ENCODE measurements at regions not wholly inside any gene's neighbourhood (a gene's known extent, or its start where the extent isn't known, plus 50 kb on each side); places are given as distances from the start of the nearest gene placed in this dataset.

- in situ Hi-C loops (cut with MboI; ENCODE audit: low pct_unique_long_range_greater_than_20kb, low sequenced_read_pairs, unreplicated experiment) = no loop called here
- no peak for DNase-seq (ENCODE audit: low spot score)
- TF ChIP-seq CTCF (IDR thresholded peaks at IDR 0.05; ENCODE audit: extremely low read depth, insufficient read depth, missing control alignments) = no peak
Measured at GRCh38 chr3:77976079-77976478, 936.2 kb downstream of the ROBO2 start.

GRCh38 chr3:78003090-78003489 is 963.2 kb downstream of the ROBO2 start:
- TF ChIP-seq CTCF (IDR thresholded peaks at IDR 0.05; ENCODE audit: extremely low read depth, insufficient read depth, missing control alignments) = no peak
- in situ Hi-C loops (cut with MboI; ENCODE audit: low pct_unique_long_range_greater_than_20kb, low sequenced_read_pairs, unreplicated experiment) = no loop called here
- DNase-seq (ENCODE audit: low spot score) = no peak

- TF ChIP-seq CTCF (IDR thresholded peaks at IDR 0.05; ENCODE audit: extremely low read depth, insufficient read depth, missing control alignments) = no peak
- no peak for DNase-seq (ENCODE audit: low spot score)
- in situ Hi-C loops (cut with MboI; ENCODE audit: low pct_unique_long_range_greater_than_20kb, low sequenced_read_pairs, unreplicated experiment) = no loop called here
Measured at GRCh38 chr3:78004571-78004970, 964.7 kb downstream of the ROBO2 start.

- no peak for DNase-seq (ENCODE audit: low spot score)
- in situ Hi-C loops (cut with MboI; ENCODE audit: low pct_unique_long_range_greater_than_20kb, low sequenced_read_pairs, unreplicated experiment) = no loop called here
- TF ChIP-seq CTCF (IDR thresholded peaks at IDR 0.05; ENCODE audit: extremely low read depth, insufficient read depth, missing control alignments) = no peak
Measured at GRCh38 chr3:78013653-78014052, 973.8 kb downstream of the ROBO2 start.

- DNase-seq (ENCODE audit: low spot score) = no peak
- in situ Hi-C loops (cut with MboI; ENCODE audit: low pct_unique_long_range_greater_than_20kb, low sequenced_read_pairs, unreplicated experiment) = no loop called here
- no peak for TF ChIP-seq CTCF (IDR thresholded peaks at IDR 0.05; ENCODE audit: extremely low read depth, insufficient read depth, missing control alignments)
Measured at GRCh38 chr3:78015856-78016255, 976.0 kb downstream of the ROBO2 start.

- no peak for DNase-seq (ENCODE audit: low spot score)
- no peak for TF ChIP-seq CTCF (IDR thresholded peaks at IDR 0.05; ENCODE audit: extremely low read depth, insufficient read depth, missing control alignments)
- in situ Hi-C loops (cut with MboI; ENCODE audit: low pct_unique_long_range_greater_than_20kb, low sequenced_read_pairs, unreplicated experiment) = no loop called here
Measured at GRCh38 chr3:78021710-78022109, 981.8 kb downstream of the ROBO2 start.

GRCh38 chr3:78022232-78022631 is 982.3 kb downstream of the ROBO2 start:
- in situ Hi-C loops (cut with MboI; ENCODE audit: low pct_unique_long_range_greater_than_20kb, low sequenced_read_pairs, unreplicated experiment) = no loop called here
- no peak for TF ChIP-seq CTCF (IDR thresholded peaks at IDR 0.05; ENCODE audit: extremely low read depth, insufficient read depth, missing control alignments)
- DNase-seq (ENCODE audit: low spot score) = no peak
